GM18517 (cell line): ENCODE measurements at regions not wholly inside any gene's neighbourhood (a gene's known extent, or its start where the extent isn't known, plus 50 kb on each side); places are given as distances from the start of the nearest gene placed in this dataset.
"Not testable (repeated sequence)": the region's sequence is repeated elsewhere in the genome, so short reads cannot be mapped to it uniquely, and the experiment has no call there.

Experiments used
- ATAC-seq: cut with Tn5 transposase; IDR thresholded peaks from one replicate; pipeline ENCODE4 v1.9.1; 2021; ENCODE audit warnings: mild to moderate bottlenecking, moderate library complexity; ENCODE audit not compliant: unreplicated experiment

GRCh38 chr4:127379499-127379898, 253.3 kb upstream of the INTU start:
- ATAC-seq, result no peak

- ATAC-seq, result not testable (repeated sequence)
Measured at GRCh38 chr4:127379948-127380347, 252.8 kb upstream of the INTU start.

GRCh38 chr4:127383666-127384065, 249.1 kb upstream of the INTU start:
- no peak for ATAC-seq

GRCh38 chr4:127394516-127394915, 238.2 kb upstream of the INTU start:
- no peak for ATAC-seq

- no peak for ATAC-seq
Measured at GRCh38 chr4:127400276-127400675, 232.5 kb upstream of the INTU start.

- peak; percentile 85 for ATAC-seq
Measured at GRCh38 chr4:127400731-127401346, 231.9 kb upstream of the INTU start.

- no peak for ATAC-seq
Measured at GRCh38 chr4:127403471-127404084, 229.2 kb upstream of the INTU start.

- ATAC-seq, result no peak
Measured at GRCh38 chr4:127406187-127406586, 226.6 kb upstream of the INTU start.

- ATAC-seq, result not testable (repeated sequence)
Measured at GRCh38 chr4:127407572-127407971, 225.2 kb upstream of the INTU start.

GRCh38 chr4:127410201-127410600, 222.6 kb upstream of the INTU start:
- no peak for ATAC-seq

- no peak for ATAC-seq
Measured at GRCh38 chr4:127410644-127411043, 222.1 kb upstream of the INTU start.

- ATAC-seq, result no peak
Measured at GRCh38 chr4:127414951-127415606, 217.7 kb upstream of the INTU start.

GRCh38 chr4:127416115-127416514, 216.6 kb upstream of the INTU start:
- ATAC-seq, result no peak

GRCh38 chr4:127417885-127418535, 214.7 kb upstream of the INTU start:
- no peak for ATAC-seq

- ATAC-seq, result no peak
Measured at GRCh38 chr4:127419431-127419830, 213.3 kb upstream of the INTU start.

GRCh38 chr4:127421437-127421836, 211.3 kb upstream of the INTU start:
- ATAC-seq, result no peak

- ATAC-seq, result no peak
Measured at GRCh38 chr4:127425202-127425845, 207.4 kb upstream of the INTU start.

- ATAC-seq, result no peak
Measured at GRCh38 chr4:127425851-127426250, 206.9 kb upstream of the INTU start.

- ATAC-seq, result no peak
Measured at GRCh38 chr4:127441571-127441970, 191.2 kb upstream of the INTU start.

GRCh38 chr4:127445471-127445870, 187.3 kb upstream of the INTU start:
- ATAC-seq, result no peak

GRCh38 chr4:127446427-127446885, 186.3 kb upstream of the INTU start:
- no peak for ATAC-seq
